AML-193 (cell line): ENCODE measurements at regions not wholly inside any gene's neighbourhood (a gene's known extent, or its start where the extent isn't known, plus 50 kb on each side); places are given as distances from the start of the nearest gene placed in this dataset.

Experiments
- DNase-seq, 2 experiments: peaks; one replicate each; lab custom pipeline; 2025; lab: John Stamatoyannopoulos, UW

DNA sequence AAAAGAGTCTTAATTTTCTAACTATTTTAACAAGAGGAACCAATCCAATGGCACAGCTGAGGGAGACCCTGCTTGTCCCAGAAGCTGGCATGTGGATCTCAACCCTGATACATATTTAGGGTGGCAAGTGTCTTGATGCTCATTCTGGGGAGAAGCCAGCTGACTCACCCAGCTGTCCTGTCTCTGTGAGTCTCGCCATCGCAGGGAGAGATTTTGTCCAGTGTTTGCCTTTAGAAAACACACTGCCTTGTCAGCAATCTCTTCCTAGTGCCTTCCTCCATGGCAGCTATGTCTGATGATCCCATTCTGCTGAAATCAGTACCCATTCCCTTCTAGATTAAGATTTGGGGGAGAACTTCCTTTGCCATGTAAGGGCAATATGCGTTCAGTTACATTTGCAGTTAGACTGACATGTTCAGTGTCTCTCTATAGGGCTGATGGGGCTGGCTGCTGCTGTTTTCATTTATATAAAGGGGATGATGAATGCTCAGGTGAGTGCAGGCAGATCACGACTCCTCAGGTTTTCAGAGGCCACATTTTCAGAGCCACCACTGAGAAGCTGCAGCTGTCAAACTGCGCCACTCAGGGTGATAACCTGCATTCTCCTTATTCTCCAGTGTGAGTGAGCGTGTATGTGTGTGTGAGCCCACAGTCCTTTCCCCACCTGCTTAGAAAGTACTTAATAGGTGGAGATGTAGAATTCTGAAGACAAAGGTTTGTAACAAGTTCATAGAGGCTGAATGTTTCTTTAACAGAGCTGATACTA, 217.0 kb downstream of the GAS1 start:
- no peak for DNase-seq

DNA sequence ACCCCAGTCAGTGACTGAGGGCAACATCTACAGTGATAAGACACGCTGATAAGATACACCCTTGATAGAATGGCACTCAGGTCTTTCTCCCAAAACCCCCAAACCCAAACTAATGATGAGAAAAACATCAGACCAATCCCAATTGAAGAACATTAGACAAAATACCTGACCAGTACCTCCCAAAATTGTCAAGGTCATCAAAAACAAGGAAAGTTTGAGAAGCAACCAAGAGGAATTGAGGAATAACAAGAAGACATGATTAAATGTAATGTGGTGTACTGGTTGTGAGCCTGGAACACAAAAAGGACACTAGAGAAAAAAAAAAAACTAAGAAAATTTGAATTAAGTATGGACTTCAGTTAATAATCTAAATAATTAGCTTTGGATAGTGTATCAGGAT, 222.8 kb downstream of the GAS1 start:
- no peak for DNase-seq

DNA sequence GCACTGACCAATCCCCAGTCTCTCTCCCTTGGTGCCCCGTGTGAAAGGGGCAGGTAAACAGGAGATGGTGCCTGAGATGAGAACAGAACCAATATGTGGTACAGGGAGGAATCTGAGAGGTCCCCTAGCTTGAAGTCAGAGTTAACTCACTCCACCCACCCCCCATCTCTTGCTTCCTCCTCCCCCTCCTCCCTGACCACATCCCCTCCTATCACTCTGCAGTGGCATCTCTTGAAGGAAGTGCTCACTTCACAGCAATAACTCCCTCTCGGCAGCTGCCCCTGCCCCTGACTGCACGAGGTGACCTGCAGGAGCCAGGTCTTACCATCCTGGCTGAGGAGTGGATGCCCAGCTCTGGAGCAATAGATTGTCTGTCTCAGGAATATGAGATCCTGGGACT, 224.0 kb downstream of the GAS1 start:
- no peak for DNase-seq

DNA sequence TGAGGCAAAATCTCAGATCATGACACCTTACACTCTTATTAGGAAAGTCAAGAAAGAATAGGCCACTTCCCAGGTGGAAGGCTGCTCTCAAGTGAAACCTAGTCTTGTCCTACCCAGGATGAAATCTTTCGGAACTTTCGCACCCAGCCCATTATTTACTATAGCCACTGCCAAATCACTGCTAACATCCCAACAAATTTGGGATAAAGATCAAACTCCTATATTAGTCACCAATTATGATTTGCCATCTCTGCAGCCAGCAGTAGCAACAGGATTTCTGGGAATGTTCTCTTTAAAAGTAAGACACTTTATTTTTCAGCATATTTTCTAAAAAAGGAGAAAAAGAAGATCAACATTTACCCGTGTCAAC, 224.6 kb downstream of the GAS1 start:
- no peak for DNase-seq

DNA sequence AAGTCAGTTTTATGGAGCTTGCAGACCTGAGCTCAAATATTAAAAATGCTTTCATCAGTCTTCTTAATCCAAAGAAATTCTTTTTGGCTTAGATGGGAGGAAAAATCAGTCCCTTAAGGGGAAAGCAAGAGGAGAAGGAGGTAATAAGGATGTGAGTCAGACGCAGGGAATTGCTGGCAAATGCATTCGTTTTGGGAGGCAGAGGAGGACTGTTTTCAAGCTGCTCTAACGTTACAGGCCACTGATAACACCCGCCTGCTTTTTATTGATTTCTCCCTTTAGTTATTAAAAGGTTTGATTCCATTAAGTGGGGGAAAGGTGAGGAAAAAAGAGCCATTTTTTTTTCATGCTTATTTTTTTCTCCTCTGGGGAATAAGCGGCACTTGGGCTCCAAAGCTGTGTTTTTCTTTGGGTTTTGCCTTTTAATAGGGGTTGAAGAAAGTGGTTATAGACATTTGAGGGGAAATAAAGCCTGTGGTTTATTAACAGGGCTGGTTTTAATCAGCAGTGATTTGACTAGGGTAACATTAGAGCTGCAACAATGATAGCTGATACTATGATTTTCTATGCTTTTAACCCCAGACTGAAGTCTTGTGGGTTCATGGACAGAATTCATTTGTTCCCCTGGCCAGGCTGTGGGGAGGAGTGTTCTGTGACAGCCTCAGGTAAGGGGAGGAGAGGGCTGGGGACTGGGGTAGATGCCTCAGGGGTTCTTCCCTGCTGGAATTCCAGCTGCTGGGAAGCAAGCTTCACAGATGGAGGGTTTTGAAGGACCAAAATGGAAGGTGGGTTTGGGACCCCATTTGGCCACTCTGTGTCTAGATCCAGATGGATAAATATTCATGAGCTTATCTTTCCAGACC, 225.2 kb downstream of the GAS1 start:
- DNase-seq: no peak

DNA sequence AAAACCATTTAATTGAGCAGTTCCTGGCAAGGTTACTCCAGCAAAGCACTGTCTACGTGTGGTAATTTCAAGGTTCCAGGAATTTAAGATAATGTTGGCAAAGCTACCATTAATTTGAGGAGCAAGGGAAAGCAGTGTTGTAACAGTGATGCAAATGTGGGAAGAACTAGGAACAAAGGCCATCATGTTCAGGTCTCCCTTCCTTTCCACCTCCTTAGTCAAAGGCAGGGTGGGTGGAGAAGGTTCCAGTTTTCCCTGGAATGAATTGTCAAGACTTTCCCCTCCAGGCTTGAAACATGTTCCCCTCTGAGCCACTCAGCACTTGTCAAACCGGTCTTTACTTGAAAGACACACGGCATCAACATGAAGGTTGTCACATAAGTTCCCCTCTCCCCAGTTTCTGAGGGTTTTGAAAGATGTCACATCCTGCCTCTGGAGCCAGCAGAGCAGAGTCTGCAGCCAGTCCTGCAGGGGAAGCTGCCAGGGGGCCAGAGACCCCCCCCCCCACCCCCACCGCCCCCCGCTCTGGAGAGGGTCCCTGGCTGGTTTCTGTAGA, 226.0 kb downstream of the GAS1 start:
- DNase-seq: no peak

DNA sequence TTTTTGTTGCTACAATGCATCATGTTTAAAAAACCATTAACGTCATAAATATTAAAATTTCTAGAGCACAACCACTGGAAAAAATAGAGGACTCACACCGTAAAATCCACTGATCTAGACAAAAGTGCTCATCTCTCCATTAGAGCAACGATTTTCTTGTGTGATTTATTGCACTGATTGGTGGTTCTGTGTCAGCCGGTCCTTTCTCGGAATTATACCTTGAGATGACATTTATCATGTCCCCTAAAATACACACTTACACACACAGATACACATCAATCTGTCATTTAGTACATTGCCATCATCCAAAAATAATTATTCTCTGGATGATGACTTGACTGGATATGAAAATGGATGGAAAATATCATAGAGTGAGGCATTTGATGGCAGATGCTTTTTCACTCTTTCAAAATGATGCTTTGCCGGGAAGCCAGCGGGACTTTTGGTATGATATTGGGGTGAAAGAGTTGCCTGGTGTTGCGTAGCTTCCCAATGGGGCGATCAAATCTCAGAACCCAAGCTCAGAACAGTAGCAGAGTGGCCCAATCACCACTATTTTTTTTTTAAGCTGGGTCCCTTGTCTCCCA, 226.6 kb downstream of the GAS1 start:
- DNase-seq: no peak

DNA sequence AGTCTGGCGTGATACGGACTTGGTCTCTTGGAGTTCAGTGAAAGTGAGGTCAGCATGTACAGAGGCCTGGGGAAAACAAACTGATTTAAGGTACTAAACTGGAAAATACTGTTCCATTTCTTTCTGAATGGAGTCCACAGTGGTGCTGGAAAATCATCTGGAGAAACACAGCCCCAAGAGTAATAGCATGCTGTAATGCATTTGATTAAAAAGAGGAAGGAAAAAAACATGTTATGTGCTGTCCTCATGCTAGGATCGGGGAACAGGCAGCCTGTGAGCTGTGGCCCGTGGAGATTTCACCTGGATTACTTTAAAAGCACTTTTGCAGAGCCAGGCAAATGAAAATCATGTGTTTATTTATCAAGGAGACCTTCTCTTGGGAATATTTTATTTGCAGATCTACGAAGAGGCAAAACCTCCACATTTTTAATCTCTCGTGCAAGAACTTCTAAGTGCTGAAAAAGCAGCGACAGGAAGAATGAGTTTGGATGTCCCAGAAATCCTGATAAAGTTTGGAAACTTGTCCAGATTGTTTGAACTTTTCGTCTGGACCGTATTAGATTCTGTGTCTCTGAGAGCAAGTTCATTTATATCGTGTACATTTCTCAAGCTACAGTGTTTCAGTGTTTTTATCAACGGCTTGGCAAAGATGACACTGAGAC, 228.8 kb downstream of the GAS1 start:
- DNase-seq: no peak

DNA sequence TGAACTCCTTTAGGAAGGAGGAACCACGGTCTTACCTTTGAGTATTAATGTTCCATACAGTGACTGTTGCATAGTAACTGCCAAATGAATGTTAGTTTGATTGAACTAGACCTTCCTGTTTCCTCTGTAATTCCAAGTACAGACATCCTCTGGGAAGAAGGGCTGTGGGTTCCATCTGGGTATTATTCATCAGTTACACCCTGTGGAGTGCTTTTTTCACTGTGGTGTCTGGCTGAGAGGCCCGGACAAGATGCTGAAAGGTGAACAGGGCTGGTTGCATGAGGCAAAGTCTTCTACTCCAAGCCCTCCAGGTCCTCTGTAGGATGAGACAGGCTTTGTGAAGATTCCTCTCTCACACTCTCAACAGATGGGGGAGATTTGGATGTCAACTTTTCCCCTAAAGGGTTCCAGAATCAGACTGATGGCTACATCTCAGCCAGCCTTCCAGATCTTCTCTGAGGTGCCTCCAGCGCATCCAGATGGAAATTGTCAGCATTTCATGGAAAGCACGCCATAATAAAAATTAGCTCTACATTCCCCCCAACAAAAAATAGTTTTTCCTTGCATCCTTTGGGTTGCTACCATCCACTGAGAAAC, 230.9 kb downstream of the GAS1 start:
- DNase-seq: no peak

DNA sequence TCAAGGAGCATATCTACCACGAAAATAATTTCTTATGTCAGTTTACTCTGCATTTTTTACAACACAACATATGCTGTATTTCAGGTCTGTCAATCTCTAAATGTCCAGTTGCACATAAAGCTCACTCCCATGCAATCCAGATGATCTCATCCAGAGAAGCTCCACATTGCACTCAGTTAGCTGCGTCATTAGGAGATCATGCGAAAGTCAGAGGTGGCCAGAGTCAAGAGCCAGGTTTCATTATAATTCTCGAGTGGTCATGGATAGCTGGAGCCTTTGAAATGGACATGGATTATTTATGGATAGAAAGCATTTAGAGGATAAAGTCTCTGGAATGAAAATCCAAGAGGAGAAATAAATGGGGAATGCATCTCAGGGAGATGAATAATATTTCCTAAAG, 232.3 kb downstream of the GAS1 start:
- DNase-seq: no peak

DNA sequence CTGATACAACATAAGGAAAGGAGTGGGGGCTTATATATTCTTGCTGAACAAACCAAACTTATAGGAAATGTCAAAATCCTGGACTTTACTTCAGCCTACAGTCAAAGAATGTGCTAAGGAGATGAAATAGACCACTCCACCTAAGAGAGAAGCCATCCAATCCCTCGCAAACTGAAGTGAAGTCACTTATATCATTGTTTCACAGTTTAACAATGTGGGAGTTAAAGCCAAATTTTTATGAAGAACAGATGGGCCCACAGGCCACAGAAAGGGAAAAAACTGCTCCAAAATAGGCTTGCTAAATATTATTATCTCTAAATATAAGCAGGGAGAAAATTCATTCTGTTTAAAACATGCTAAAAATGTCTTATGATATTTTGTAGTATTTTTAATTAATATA, 233.3 kb downstream of the GAS1 start:
- no peak for DNase-seq

DNA sequence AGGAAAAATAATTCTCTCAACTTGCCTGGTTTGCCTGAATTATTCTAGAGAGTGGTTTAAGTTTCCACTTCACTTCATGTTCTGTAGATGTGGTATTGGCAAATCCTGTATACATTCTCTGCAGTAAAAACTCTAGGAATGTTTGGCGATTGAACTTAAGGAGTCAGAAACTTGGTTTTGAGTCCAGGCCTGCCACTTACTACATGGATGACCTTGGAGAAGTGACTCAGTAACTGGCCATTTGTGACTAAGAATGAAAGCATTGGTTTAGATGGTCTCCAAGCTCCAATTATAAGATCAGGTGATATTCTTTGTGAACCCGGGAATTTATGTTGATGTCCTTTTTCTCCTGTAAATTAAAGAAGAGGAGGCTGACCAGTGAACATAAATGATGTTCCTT, 233.8 kb downstream of the GAS1 start:
- DNase-seq: no peak

DNA sequence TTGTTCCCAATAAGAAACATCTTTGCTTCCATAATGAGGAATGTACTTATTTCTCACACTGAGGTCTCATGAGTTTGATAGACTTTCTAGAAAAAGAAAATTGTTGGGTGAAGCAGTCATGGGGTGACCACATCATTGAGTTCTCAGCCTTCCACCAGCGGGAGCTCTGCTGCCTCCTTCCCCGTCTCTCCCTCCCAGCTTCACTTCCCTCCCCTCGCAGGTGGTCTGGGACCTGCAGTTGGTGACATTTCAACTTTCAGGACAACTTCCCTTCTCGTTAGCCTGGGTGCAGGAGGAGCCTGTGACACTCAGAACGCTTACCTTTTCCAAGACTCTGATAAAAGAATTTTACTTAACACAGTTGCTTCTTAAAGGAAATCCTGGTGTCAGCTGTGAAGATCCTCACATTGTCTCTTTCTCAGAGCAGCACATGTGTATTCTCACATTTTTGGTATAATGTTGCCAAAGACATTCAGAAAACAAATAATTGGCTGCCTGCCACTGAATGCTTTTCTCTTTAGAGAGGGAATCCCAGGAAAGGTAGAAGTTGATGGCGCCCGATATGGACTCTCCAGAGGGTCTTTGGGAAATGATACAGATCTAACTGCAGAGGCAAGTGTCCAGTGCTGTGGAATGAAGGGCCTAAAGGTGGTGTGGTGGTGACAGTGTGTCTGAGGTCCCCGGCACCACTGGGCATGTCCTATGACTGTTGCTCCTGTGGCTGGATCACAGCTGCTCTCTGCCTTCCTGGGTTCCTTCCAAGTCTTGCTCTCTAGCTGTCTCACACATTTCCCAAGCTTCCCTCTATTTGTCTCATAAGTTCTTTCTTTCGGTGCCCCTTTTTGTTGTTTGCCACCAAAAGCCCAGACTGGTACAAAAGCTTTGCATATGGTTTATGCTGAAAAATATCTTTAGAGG, 238.1 kb downstream of the GAS1 start:
- DNase-seq: no peak

DNA sequence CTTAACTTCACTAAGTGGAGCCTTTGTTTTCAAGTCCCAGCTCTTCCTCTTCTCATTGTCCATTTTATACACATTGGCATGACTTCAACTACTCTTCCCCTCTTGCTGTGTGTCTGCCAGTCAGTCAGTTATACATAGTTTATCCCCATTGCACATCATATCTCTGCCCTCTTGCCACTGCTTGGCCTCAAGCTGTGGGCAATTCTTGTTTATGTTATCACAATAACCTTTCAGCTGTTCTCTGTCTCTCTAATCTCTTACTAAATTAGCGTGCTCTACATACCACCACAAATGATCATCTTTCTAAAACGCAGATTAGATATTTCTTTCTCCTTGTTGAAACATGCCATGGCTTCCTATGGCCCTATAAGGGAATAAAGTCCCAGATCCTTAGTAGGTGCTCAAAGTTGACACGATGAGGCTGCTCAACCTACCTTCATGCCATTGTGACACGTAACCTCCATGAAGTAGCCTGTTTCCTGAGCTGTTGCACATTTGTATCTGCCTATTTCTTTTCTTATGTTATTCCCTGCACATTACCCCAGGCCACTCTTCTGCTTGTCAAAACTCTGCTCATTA, 239.3 kb downstream of the GAS1 start:
- no peak for DNase-seq

DNA sequence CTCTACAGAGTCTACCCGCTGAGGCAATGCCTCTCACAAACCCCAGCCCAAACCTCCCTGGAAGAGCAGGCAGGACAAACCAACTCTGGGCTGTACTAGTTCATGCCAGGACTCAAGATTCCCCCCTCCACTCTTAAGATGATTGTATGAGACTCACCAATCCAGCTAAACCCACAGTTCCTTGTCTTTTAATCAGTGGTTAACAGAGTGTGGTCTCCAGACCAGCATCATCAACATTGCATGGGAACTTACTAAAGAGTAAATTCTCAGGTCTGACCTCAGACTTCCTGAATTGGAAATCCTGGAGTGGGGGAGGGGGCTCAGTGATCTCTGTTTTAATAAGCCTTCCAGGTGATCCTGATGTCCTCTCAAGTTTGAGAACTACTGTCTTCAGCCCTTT, 240.9 kb downstream of the GAS1 start:
- no peak for DNase-seq

DNA sequence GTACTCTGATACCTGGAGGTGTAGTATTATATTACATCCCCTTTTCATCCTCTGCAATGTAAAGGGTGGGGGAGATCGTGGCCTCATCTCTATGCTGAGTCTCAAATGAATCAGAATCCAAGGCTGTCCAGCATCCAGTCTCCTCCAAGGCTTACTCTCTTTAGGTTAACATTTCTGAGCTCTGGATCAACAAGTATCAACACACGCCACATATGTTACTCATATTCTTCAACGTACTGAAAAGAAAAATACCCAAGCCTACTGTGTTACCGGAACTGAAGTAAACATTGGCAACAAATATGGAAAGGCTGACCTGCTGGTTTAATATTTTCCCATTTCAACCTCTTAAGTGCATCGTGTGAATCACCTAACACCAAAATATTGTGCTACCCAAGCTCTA, 241.8 kb downstream of the GAS1 start:
- no peak for DNase-seq

DNA sequence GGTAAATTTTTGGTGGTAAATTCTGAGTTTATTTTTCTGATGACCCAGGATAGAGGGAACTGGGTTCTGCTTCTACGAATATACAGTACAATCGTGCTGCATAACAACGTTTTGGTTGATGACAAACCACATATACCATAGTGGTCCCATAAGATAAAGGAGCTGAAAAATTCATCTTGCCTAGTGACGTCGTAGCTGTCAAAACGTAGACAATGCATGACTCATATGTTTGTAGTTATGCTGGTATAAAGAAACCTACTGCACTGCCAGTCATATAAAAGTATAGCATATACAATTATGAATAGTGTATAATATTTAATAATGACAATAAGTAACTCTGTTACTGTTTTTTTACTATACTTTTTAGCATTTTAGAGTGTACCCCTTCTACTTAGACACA, 244.0 kb downstream of the GAS1 start:
- DNase-seq: no peak

DNA sequence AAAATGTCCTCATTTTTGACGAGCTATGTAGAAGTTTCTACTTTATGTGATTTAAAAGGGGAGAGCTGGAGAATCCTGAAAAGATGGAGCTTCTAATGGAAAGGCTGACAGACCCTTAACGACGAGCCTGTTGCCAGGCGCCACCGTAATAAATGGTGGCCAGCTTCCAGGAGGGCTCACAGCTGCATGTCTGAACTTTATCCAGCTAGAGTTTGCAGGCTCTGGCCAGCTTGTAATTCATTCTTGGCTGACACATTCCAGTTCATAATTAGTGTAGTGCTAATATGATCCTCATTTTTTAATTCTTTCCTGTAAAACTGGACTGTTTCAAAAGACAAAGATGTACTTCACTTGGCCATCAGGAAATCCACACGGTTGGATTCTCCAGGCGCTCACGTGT, 246.7 kb downstream of the GAS1 start:
- DNase-seq: no peak

DNA sequence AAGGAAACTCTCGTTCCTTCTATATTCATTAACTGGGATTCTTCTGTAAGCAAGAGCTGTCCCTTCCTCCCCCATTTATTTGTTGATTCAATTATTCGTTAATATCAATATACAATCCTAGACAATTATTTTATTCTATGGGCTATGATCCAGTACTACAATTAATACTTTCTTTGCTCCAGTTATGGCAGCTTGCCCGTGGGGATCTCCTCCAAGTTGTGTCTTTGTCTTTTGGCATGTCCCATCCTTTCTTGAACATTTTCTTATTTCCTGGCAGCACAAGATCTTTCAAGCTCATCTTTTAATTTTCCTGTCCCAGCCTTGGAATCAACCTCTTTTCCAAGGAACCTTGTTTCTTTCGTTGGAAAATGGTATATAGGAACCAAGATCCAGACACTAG, 249.3 kb downstream of the GAS1 start:
- no peak for DNase-seq

DNA sequence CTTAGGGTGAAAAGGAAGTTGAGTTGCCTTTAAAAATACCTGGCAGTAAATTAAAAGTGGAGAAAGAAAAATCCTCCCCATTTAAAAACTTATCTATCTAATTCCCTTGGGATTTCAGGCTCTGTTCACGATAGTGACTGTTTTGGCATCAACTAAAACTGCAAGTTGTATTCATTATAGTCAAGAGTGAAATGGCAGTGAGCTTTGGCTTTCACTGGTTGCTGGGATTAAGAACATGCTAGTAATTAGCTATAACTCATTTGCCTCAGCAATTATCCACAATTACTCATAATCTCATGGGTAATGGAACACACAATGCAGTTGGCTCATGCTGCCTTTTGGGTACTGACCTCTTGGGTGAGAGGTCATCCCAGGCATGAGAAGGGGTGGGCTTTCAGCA, 250.1 kb downstream of the GAS1 start:
- DNase-seq: no peak
